Uterus (tissue), 2 donors: ENCODE measurements at regions not wholly inside any gene's neighbourhood (a gene's known extent, or its start where the extent isn't known, plus 50 kb on each side); places are given as distances from the start of the nearest gene placed in this dataset.

Source experiments
- CTCF ChIP-seq, 4 experiments: fragments of 200-600 bp in 2 of 4; fragments of 450-650 bp in 2 of 4; sonication (generic) in 2 of 4; IDR thresholded peaks; one replicate each; pipeline ENCODE4 v1.5.1; 2016 to 2019; ENCODE audit warnings: antibody characterized with exemption in 4 of 4, mild to moderate bottlenecking in 2 of 4, moderate library complexity in 1 of 4
- POLR2A ChIP-seq, 2 donors: fragments of 450-650 bp; IDR thresholded peaks; one replicate each; pipeline ENCODE4 v1.6.1; 2016; ENCODE audit warnings: antibody characterized with exemption in 2 of 2, mild to moderate bottlenecking in 1 of 2, moderate library complexity in 1 of 2

- TF ChIP-seq POLR2A (IDR thresholded peaks at IDR 0.05): no peak
- TF ChIP-seq CTCF (IDR thresholded peaks at IDR 0.05): no peak
These were observed 103.9 kb upstream of the SYT6 start for GRCh38 chr1:114257554-114257953.
